HEK293 (cell line): ENCODE measurements at regions not wholly inside any gene's neighbourhood (a gene's known extent, or its start where the extent isn't known, plus 50 kb on each side); places are given as distances from the start of the nearest gene placed in this dataset.

ENCODE experiments used
- CTCF ChIA-PET: fragments of 350-600 bp; formaldehyde crosslinking; extraction: SDS; loops from one replicate; lab custom pipeline; 2021; ENCODE audit warnings: antibody characterized with exemption; lab: Yijun Ruan, JAX
- POLR2A ChIA-PET: fragments of 300-600 bp; formaldehyde crosslinking; extraction: SDS; loops from one replicate; lab custom pipeline; 2020; ENCODE audit warnings: antibody characterized with exemption, inconsistent platforms; lab: Yijun Ruan, JAX
- H3K27ac ChIP-seq: fragments of 200-500 bp; sonication (Bioruptor generic); 2 replicates; pipeline ENCODE4 v1.5.1; 2014; ENCODE audit warnings: low read depth, low read length, control low read depth, inconsistent platforms; ENCODE audit errors: extremely low read depth
- H3K36me3 ChIP-seq, 2 experiments: fragments of 200-500 bp in 1 of 2; sonication (Bioruptor generic) in 1 of 2; 1 replicate in 1 of 2; 2 replicates in 1 of 2; pipeline ENCODE4 v1.5.1; 2014 to 2017; ENCODE audit warnings: inconsistent platforms in 2 of 2, low read length in 2 of 2; ENCODE audit not compliant: control insufficient read depth in 2 of 2, insufficient read depth in 1 of 2
- H3K4me1 ChIP-seq: fragments of 200-500 bp; sonication (Bioruptor generic); 2 replicates; pipeline ENCODE4 v1.5.1; 2014; ENCODE audit warnings: mild to moderate bottlenecking, low read length, inconsistent platforms; ENCODE audit not compliant: control insufficient read depth, insufficient read depth
- H3K4me3 ChIP-seq: 2 replicates; pipeline ENCODE4 v1.5.1; 2011; ENCODE audit warnings: low read depth, mild to moderate bottlenecking, control low read depth, low read length, moderate library complexity
- H3K9me3 ChIP-seq: fragments of 200-500 bp; sonication (Bioruptor generic); 2 replicates; pipeline ENCODE4 v1.5.1; 2014; ENCODE audit warnings: low read depth, low read length, inconsistent platforms; ENCODE audit not compliant: control insufficient read depth, insufficient read depth
- AEBP2 ChIP-seq: fragments of 450-650 bp; formaldehyde crosslinking; IDR thresholded peaks from 2 replicates; pipeline ENCODE4 v1.5.1; 2016; ENCODE audit warnings: missing biosample characterization, missing genetic modification characterization, borderline replicate concordance
- BCL11B ChIP-seq: fragments of 450-650 bp; formaldehyde crosslinking; IDR thresholded peaks from 2 replicates; pipeline ENCODE4 v1.5.1; 2016; ENCODE audit warnings: low read depth, missing biosample characterization, missing genetic modification characterization
- GFI1B ChIP-seq: fragments of 450-650 bp; formaldehyde crosslinking; IDR thresholded peaks from 2 replicates; pipeline ENCODE4 v1.5.1; 2016; ENCODE audit warnings: missing biosample characterization, missing genetic modification characterization
- HIC1 ChIP-seq: fragments of 450-650 bp; formaldehyde crosslinking; IDR thresholded peaks from 2 replicates; pipeline ENCODE4 v1.5.1; 2016; ENCODE audit warnings: missing biosample characterization, missing genetic modification characterization
- MYNN ChIP-seq: fragments of 450-650 bp; formaldehyde crosslinking; IDR thresholded peaks from 2 replicates; pipeline ENCODE4 v1.5.1; 2016; ENCODE audit warnings: missing biosample characterization, missing genetic modification characterization, borderline replicate concordance
- SETDB1 ChIP-seq: IDR thresholded peaks from one replicate; pipeline ENCODE4 v1.6.1; 2017; ENCODE audit warnings: mild to moderate bottlenecking, low read length, moderate library complexity, mixed read lengths; ENCODE audit not compliant: insufficient read length
- TRIM28 ChIP-seq: IDR thresholded peaks from 2 replicates; pipeline ENCODE4 v1.6.1; 2011; ENCODE audit warnings: low read length, control low read depth, borderline replicate concordance
- WT1 ChIP-seq: fragments of 450-650 bp; formaldehyde crosslinking; IDR thresholded peaks from 2 replicates; pipeline ENCODE4 v1.5.1; 2016; ENCODE audit warnings: missing biosample characterization, missing genetic modification characterization
- YY1 ChIP-seq: fragments of 450-650 bp; formaldehyde crosslinking; IDR thresholded peaks from 2 replicates; pipeline ENCODE4 v1.5.1; 2018; ENCODE audit warnings: missing biosample characterization, missing genetic modification characterization
- ZBTB21 ChIP-seq: fragments of 450-650 bp; formaldehyde crosslinking; IDR thresholded peaks from 2 replicates; pipeline ENCODE4 v1.5.1; 2017; ENCODE audit warnings: missing biosample characterization, missing genetic modification characterization
- ZNF140 ChIP-seq: fragments of 450-650 bp; formaldehyde crosslinking; IDR thresholded peaks from 2 replicates; pipeline ENCODE4 v1.5.1; 2016; ENCODE audit warnings: missing biosample characterization, missing genetic modification characterization
- ZNF157 ChIP-seq: fragments of 450-650 bp; formaldehyde crosslinking; IDR thresholded peaks from 2 replicates; pipeline ENCODE4 v1.5.1; 2016; ENCODE audit warnings: missing biosample characterization, missing genetic modification characterization
- ZNF174 ChIP-seq: fragments of 450-650 bp; formaldehyde crosslinking; IDR thresholded peaks from 2 replicates; pipeline ENCODE4 v1.5.0; 2017; ENCODE audit warnings: missing biosample characterization, mild to moderate bottlenecking, missing genetic modification characterization
- ZNF274 ChIP-seq, 2 experiments: fragments of 200-500 bp in 1 of 2; fragments of 450-650 bp in 1 of 2; sonication (Bioruptor generic) in 1 of 2; formaldehyde crosslinking in 1 of 2; IDR thresholded peaks; 2 replicates each; pipeline versions ENCODE4 v1.5.1 to v1.6.1; 2014 to 2016; ENCODE audit warnings: borderline replicate concordance in 1 of 2, inconsistent platforms in 1 of 2, low read length in 1 of 2, missing biosample characterization in 1 of 2, missing genetic modification characterization in 1 of 2
- ZNF302 ChIP-seq: fragments of 450-650 bp; formaldehyde crosslinking; IDR thresholded peaks from 2 replicates; pipeline ENCODE4 v1.5.1; 2016; ENCODE audit warnings: missing biosample characterization, missing genetic modification characterization, low read depth
- ZNF311 ChIP-seq: fragments of 450-650 bp; formaldehyde crosslinking; IDR thresholded peaks from 2 replicates; pipeline ENCODE4 v1.5.1; 2017; ENCODE audit warnings: missing biosample characterization, missing genetic modification characterization, borderline replicate concordance
- ZNF324 ChIP-seq: fragments of 450-650 bp; formaldehyde crosslinking; IDR thresholded peaks from 2 replicates; pipeline ENCODE4 v1.5.1; 2016; ENCODE audit warnings: missing biosample characterization, missing genetic modification characterization
- ZNF37A ChIP-seq: fragments of 450-650 bp; IDR thresholded peaks from 2 replicates; pipeline ENCODE4 v1.5.1; 2018; ENCODE audit warnings: missing biosample characterization, missing genetic modification characterization
- ZNF473 ChIP-seq: fragments of 450-650 bp; formaldehyde crosslinking; IDR thresholded peaks from 2 replicates; pipeline ENCODE4 v1.5.1; 2017; ENCODE audit warnings: missing biosample characterization, missing genetic modification characterization
- TF ChIP-seq, protein P1 (sequence below): fragments of 450-650 bp; formaldehyde crosslinking; IDR thresholded peaks from 2 replicates; pipeline ENCODE4 v1.5.1; 2016; ENCODE audit warnings: missing biosample characterization, missing genetic modification characterization, low read depth
- TF ChIP-seq, protein P2 (sequence below): fragments of 450-650 bp; formaldehyde crosslinking; IDR thresholded peaks from 2 replicates; pipeline ENCODE4 v1.5.1; 2016; ENCODE audit warnings: missing biosample characterization, missing genetic modification characterization
- TF ChIP-seq, protein P3 (sequence below): fragments of 450-650 bp; formaldehyde crosslinking; IDR thresholded peaks from 2 replicates; pipeline ENCODE4 v1.5.1; 2016; ENCODE audit warnings: missing biosample characterization, missing genetic modification characterization

GRCh38 chr13:62205273-62205672 is 789.6 kb upstream of the PCDH20 start:
- H3K27ac ChIP-seq: no peak overlapping the region
- ChIA-PET POLR2A (no interaction called here), CTCF (no interaction called here)
- no peaks in the 10 kb centered on the region for H3K36me3 ChIP-seq
- no peaks in the 10 kb centered on the region for H3K9me3 ChIP-seq
- no peak overlapping the region for H3K4me3 ChIP-seq
- H3K4me1 ChIP-seq: no peaks in the 10 kb centered on the region
- TF ChIP-seq WT1: no peak
- TF ChIP-seq SETDB1: peak; percentile 75
- TF ChIP-seq, protein P1, sequence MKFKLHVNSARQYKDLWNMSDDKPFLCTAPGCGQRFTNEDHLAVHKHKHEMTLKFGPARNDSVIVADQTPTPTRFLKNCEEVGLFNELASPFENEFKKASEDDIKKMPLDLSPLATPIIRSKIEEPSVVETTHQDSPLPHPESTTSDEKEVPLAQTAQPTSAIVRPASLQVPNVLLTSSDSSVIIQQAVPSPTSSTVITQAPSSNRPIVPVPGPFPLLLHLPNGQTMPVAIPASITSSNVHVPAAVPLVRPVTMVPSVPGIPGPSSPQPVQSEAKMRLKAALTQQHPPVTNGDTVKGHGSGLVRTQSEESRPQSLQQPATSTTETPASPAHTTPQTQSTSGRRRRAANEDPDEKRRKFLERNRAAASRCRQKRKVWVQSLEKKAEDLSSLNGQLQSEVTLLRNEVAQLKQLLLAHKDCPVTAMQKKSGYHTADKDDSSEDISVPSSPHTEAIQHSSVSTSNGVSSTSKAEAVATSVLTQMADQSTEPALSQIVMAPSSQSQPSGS (tag by site-specific recombination): no peak
- no peak for TF ChIP-seq ZNF274 (IDR thresholded peaks at IDR 0.05; ENCODE audit: low read length)
- no peak for TF ChIP-seq ZNF274 (tag by site-specific recombination; IDR thresholded peaks at IDR 0.05; ENCODE audit: borderline replicate concordance)
- no peak for TF ChIP-seq ZNF140 (tag by site-specific recombination)
- TF ChIP-seq TRIM28: peak; percentile 72; the same call in 1 of the 2 replicates
- TF ChIP-seq ZNF174: no peak
- TF ChIP-seq ZNF37A (tag by site-specific recombination): no peak
- TF ChIP-seq ZNF302 (tag by site-specific recombination): no peak

GRCh38 chr13:62194371-62194770 is 778.7 kb upstream of the PCDH20 start:
- no peaks in the 10 kb centered on the region for H3K9me3 ChIP-seq
- no peak overlapping the region for H3K27ac ChIP-seq
- H3K36me3 ChIP-seq: no peaks in the 10 kb centered on the region
- TF ChIP-seq ZNF302 (tag by site-specific recombination): no peak
- TF ChIP-seq, protein P1 (tag by site-specific recombination): 0 out of 2 replicates have a peak, but pooled peaks have one; percentile 27
- TF ChIP-seq, all 188 proteins: peak for 1
- no peaks in the 10 kb centered on the region for H3K4me1 ChIP-seq
- ChIA-PET POLR2A (no interaction called here), CTCF (no interaction called here)
- H3K4me3 ChIP-seq: no peak overlapping the region

- POLR2A ChIA-PET: no interaction called here
- Histone ChIP-seq H3K9me3 (no peaks in the 10 kb centered on the region), H3K27ac (no peak overlapping the region), H3K4me1 (no peaks in the 10 kb centered on the region), H3K4me3 (no peak overlapping the region), H3K36me3 (no peaks in the 10 kb centered on the region)
- CTCF ChIA-PET: no interaction called here
- TF ChIP-seq YY1 (tag by site-specific recombination) (no peak), MYNN (tag by site-specific recombination) (no peak), ZNF157 (tag by site-specific recombination) (no peak), GFI1B (tag by site-specific recombination) (no peak), ZNF473 (tag by site-specific recombination) (no peak), HIC1 (no peak), ZNF324 (no peak), AEBP2 (tag by site-specific recombination) (no peak), ZBTB21 (tag by site-specific recombination) (no peak), BCL11B (no peak), ZNF311 (tag by site-specific recombination) (no peak)
- TF ChIP-seq, protein P2, sequence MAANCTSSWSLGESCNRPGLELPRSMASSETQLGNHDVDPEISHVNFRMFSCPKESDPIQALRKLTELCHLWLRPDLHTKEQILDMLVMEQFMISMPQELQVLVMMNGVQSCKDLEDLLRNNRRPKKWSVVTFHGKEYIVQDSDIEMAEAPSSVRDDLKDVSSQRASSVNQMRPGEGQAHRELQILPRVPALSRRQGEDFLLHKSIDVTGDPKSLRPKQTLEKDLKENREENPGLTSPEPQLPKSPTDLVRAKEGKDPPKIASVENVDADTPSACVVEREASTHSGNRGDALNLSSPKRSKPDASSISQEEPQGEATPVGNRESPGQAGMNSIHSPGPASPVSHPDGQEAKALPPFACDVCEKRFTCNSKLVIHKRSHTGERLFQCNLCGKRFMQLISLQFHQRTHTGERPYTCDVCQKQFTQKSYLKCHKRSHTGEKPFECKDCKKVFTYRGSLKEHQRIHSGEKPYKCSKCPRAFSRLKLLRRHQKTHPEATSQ (tag by site-specific recombination): no peak
- TF ChIP-seq, protein P3, sequence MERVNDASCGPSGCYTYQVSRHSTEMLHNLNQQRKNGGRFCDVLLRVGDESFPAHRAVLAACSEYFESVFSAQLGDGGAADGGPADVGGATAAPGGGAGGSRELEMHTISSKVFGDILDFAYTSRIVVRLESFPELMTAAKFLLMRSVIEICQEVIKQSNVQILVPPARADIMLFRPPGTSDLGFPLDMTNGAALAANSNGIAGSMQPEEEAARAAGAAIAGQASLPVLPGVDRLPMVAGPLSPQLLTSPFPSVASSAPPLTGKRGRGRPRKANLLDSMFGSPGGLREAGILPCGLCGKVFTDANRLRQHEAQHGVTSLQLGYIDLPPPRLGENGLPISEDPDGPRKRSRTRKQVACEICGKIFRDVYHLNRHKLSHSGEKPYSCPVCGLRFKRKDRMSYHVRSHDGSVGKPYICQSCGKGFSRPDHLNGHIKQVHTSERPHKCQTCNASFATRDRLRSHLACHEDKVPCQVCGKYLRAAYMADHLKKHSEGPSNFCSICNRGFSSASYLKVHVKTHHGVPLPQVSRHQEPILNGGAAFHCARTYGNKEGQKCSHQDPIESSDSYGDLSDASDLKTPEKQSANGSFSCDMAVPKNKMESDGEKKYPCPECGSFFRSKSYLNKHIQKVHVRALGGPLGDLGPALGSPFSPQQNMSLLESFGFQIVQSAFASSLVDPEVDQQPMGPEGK (tag by site-specific recombination): no peak
These were observed 778.3 kb upstream of the PCDH20 start for GRCh38 chr13:62193919-62194318.
